Liver (tissue), 8 donors: ENCODE measurements at regions not wholly inside any gene's neighbourhood (a gene's known extent, or its start where the extent isn't known, plus 50 kb on each side); places are given as distances from the start of the nearest gene placed in this dataset.

Source experiments
- DNase-seq: peaks from one replicate; pipeline ENCODE4 v3.0.0-alpha.2; 2017; ENCODE audit warnings: low spot score
- H3K27ac ChIP-seq, 2 donors: one replicate each; pipeline ENCODE4 v1.7.0; 2013; ENCODE audit warnings: inconsistent platforms in 2 of 2, low read length in 2 of 2, control low read depth in 1 of 2, low read depth in 1 of 2, mild to moderate bottlenecking in 1 of 2
- H3K27me3 ChIP-seq, 4 donors: one replicate each; pipeline versions ENCODE4 v1.6.1 to v1.7.0; 2013; ENCODE audit warnings: low read length in 3 of 4, inconsistent platforms in 1 of 4, mild to moderate bottlenecking in 1 of 4, moderate library complexity in 1 of 4; ENCODE audit not compliant: control insufficient read depth in 4 of 4, insufficient read depth in 4 of 4
- H3K36me3 ChIP-seq, 4 donors: one replicate each; pipeline versions ENCODE4 v1.6.1 to v1.7.0; 2013; ENCODE audit warnings: low read length in 3 of 4, mild to moderate bottlenecking in 3 of 4, low read depth in 1 of 4, moderate library complexity in 1 of 4; ENCODE audit not compliant: control insufficient read depth in 4 of 4, insufficient read depth in 3 of 4
- H3K4me1 ChIP-seq, 4 donors: one replicate each; pipeline versions ENCODE4 v1.6.1 to v1.7.0; 2013; ENCODE audit warnings: low read length in 3 of 4, mild to moderate bottlenecking in 3 of 4, moderate library complexity in 1 of 4; ENCODE audit not compliant: control insufficient read depth in 4 of 4, insufficient read depth in 4 of 4
- H3K4me3 ChIP-seq, 3 donors: one replicate each; pipeline versions ENCODE4 v1.6.1 to v1.7.0; 2013; ENCODE audit warnings: low read length in 3 of 3, control low read depth in 1 of 3, low read depth in 1 of 3, mild to moderate bottlenecking in 1 of 3
- H3K9ac ChIP-seq, 2 donors: one replicate each; pipeline ENCODE4 v1.7.0; 2013; ENCODE audit warnings: low read length in 2 of 2, mild to moderate bottlenecking in 2 of 2, moderate library complexity in 2 of 2, control low read depth in 1 of 2, low read depth in 1 of 2
- H3K9me3 ChIP-seq, 4 donors: one replicate each; pipeline versions ENCODE4 v1.6.1 to v1.7.0; 2013; ENCODE audit warnings: low read length in 3 of 4; ENCODE audit not compliant: control insufficient read depth in 4 of 4
- EGR1 ChIP-seq, 2 donors: IDR thresholded peaks; 2 replicates each; pipeline ENCODE4 v1.6.1; 2016 to 2018; ENCODE audit warnings: antibody characterized with exemption in 2 of 2, low read depth in 2 of 2
- FOXA2 ChIP-seq: IDR thresholded peaks from 2 replicates; pipeline ENCODE4 v1.6.1; 2016; ENCODE audit warnings: antibody characterized with exemption
- GABPA ChIP-seq, 2 donors: IDR thresholded peaks in 1 of 2; conservative IDR thresholded peaks in 1 of 2; 2 replicates each; pipeline ENCODE4 v1.6.1; 2016; ENCODE audit warnings: antibody characterized with exemption in 2 of 2, mild to moderate bottlenecking in 1 of 2, moderate library complexity in 1 of 2
- HNF4A ChIP-seq, 2 donors: conservative IDR thresholded peaks; 2 replicates each; pipeline ENCODE4 v1.6.1; 2016; ENCODE audit warnings: antibody characterized with exemption in 2 of 2, mild to moderate bottlenecking in 2 of 2
- HNF4G ChIP-seq: IDR thresholded peaks from 2 replicates; pipeline ENCODE4 v1.6.1; 2016; ENCODE audit warnings: antibody characterized with exemption
- NR2F2 ChIP-seq: IDR thresholded peaks from 2 replicates; pipeline ENCODE4 v1.6.1; 2016; ENCODE audit warnings: antibody characterized with exemption
- RAD21 ChIP-seq, 2 donors: IDR thresholded peaks; 2 replicates each; pipeline ENCODE4 v1.6.1; 2016; ENCODE audit warnings: antibody characterized with exemption in 2 of 2, mild to moderate bottlenecking in 2 of 2
- SP1 ChIP-seq: IDR thresholded peaks from 2 replicates; pipeline ENCODE4 v1.6.1; 2018; ENCODE audit warnings: antibody characterized with exemption, mild to moderate bottlenecking
- TAF1 ChIP-seq: conservative IDR thresholded peaks from 2 replicates; pipeline ENCODE4 v1.6.1; 2016; ENCODE audit warnings: antibody characterized with exemption, mild to moderate bottlenecking
- YY1 ChIP-seq: IDR thresholded peaks from 2 replicates; pipeline ENCODE4 v1.6.1; 2016; ENCODE audit warnings: antibody characterized with exemption, mild to moderate bottlenecking
- WGBS: extraction: QIAGEN DNeasy Blood & Tissue Kit; methylation state at CpG from one replicate; pipeline ENCODE4 v1.1.7; 2013; 5-methylcytosine and 5-hydroxymethylcytosine counted together
- TF ChIP-seq, protein P1 (sequence below): IDR thresholded peaks from 2 replicates; pipeline ENCODE4 v1.6.1; 2016; ENCODE audit warnings: antibody characterized with exemption
- TF ChIP-seq, protein P2 (sequence below): fragments of 150-350 bp; IDR thresholded peaks from 2 replicates; pipeline ENCODE4 v1.5.1; 2017; ENCODE audit warnings: improper control_type of control experiment, low read depth, low read length; ENCODE audit not compliant: missing input control
- TF ChIP-seq, protein P3 (sequence below): IDR thresholded peaks from 2 replicates; pipeline ENCODE4 v1.6.1; 2016; ENCODE audit warnings: antibody characterized with exemption, mild to moderate bottlenecking
- TF ChIP-seq, protein P4 (sequence below): IDR thresholded peaks from 2 replicates; pipeline ENCODE4 v1.6.1; 2016; ENCODE audit warnings: antibody characterized with exemption
- donor health status: healthy.
- donor health status: healthy.
- donor health status: healthy.
- donor health status: healthy.
- donor health status: healthy.

DNA sequence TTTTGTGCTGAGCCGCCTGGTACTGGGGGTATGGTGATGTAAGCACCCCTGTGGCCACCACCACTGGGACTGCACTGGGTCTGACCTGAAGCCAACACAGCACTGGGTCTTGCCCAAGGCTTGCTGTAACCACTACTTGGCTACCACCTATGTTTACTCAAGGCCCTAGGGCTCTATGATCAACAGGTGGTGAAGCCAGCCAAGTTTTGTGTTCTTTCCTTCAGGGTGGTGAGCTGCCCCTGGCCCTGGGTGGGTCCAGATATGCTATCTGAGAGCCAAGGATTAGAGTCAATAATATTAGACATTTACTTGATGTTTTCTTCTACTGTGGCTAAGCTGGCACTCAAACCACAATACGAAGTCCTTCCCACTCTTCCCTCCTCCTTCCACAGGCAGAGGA, 55.1 kb upstream of the PAGE4 start:
- 94% methylated on average over 2 of the region's 2 CpGs for WGBS
- no peak for DNase-seq
- no peaks in the 10 kb centered on the region for H3K36me3 ChIP-seq
- no peak overlapping the region for H3K9ac ChIP-seq
- H3K27ac ChIP-seq: no peak overlapping the region
- no peak overlapping the region for H3K4me3 ChIP-seq
- no peaks in the 10 kb centered on the region for H3K4me1 ChIP-seq
- TF ChIP-seq EGR1 (IDR thresholded peaks at IDR 0.05; ENCODE audit: low read depth in 2 of 2) (no peak), HNF4G (no peak), FOXA2 (no peak), HNF4A (conservative IDR thresholded peaks at IDR 0.05) (no peak), GABPA (IDR thresholded peaks at IDR 0.05 in 1 of 2, conservative IDR thresholded peaks at IDR 0.05 in 1 of 2) (no peak), YY1 (no peak), TAF1 (no peak), SP1 (no peak)
- TF ChIP-seq, protein P1, sequence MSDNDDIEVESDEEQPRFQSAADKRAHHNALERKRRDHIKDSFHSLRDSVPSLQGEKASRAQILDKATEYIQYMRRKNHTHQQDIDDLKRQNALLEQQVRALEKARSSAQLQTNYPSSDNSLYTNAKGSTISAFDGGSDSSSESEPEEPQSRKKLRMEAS: no peak
- TF ChIP-seq, protein P2, sequence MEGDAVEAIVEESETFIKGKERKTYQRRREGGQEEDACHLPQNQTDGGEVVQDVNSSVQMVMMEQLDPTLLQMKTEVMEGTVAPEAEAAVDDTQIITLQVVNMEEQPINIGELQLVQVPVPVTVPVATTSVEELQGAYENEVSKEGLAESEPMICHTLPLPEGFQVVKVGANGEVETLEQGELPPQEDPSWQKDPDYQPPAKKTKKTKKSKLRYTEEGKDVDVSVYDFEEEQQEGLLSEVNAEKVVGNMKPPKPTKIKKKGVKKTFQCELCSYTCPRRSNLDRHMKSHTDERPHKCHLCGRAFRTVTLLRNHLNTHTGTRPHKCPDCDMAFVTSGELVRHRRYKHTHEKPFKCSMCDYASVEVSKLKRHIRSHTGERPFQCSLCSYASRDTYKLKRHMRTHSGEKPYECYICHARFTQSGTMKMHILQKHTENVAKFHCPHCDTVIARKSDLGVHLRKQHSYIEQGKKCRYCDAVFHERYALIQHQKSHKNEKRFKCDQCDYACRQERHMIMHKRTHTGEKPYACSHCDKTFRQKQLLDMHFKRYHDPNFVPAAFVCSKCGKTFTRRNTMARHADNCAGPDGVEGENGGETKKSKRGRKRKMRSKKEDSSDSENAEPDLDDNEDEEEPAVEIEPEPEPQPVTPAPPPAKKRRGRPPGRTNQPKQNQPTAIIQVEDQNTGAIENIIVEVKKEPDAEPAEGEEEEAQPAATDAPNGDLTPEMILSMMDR: no peak
- TF ChIP-seq, protein P3, sequence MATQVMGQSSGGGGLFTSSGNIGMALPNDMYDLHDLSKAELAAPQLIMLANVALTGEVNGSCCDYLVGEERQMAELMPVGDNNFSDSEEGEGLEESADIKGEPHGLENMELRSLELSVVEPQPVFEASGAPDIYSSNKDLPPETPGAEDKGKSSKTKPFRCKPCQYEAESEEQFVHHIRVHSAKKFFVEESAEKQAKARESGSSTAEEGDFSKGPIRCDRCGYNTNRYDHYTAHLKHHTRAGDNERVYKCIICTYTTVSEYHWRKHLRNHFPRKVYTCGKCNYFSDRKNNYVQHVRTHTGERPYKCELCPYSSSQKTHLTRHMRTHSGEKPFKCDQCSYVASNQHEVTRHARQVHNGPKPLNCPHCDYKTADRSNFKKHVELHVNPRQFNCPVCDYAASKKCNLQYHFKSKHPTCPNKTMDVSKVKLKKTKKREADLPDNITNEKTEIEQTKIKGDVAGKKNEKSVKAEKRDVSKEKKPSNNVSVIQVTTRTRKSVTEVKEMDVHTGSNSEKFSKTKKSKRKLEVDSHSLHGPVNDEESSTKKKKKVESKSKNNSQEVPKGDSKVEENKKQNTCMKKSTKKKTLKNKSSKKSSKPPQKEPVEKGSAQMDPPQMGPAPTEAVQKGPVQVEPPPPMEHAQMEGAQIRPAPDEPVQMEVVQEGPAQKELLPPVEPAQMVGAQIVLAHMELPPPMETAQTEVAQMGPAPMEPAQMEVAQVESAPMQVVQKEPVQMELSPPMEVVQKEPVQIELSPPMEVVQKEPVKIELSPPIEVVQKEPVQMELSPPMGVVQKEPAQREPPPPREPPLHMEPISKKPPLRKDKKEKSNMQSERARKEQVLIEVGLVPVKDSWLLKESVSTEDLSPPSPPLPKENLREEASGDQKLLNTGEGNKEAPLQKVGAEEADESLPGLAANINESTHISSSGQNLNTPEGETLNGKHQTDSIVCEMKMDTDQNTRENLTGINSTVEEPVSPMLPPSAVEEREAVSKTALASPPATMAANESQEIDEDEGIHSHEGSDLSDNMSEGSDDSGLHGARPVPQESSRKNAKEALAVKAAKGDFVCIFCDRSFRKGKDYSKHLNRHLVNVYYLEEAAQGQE: no peak
- TF ChIP-seq, protein P4, sequence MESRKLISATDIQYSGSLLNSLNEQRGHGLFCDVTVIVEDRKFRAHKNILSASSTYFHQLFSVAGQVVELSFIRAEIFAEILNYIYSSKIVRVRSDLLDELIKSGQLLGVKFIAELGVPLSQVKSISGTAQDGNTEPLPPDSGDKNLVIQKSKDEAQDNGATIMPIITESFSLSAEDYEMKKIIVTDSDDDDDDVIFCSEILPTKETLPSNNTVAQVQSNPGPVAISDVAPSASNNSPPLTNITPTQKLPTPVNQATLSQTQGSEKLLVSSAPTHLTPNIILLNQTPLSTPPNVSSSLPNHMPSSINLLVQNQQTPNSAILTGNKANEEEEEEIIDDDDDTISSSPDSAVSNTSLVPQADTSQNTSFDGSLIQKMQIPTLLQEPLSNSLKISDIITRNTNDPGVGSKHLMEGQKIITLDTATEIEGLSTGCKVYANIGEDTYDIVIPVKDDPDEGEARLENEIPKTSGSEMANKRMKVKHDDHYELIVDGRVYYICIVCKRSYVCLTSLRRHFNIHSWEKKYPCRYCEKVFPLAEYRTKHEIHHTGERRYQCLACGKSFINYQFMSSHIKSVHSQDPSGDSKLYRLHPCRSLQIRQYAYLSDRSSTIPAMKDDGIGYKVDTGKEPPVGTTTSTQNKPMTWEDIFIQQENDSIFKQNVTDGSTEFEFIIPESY: no peak
- no peaks in the 10 kb centered on the region for H3K9me3 ChIP-seq
- H3K27me3 ChIP-seq: no peaks in the 10 kb centered on the region

DNA sequence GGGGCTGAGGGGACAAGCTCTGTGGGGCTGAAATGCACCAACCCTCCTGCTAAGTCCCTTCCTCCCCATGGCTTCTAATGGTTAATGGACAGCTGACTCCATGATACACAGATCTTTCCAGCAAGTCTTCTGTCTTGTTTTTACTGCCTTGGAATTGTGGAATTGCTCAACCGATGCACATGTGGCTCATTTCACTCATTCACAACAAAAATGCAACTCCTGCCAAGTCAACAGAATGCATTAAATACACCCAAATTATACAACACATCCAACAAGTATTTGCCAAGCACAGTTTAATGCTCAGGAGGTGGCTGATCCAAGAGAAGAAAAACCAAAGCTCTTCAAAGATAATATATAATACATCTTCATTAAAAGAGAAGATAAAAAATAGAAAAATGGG, 61.9 kb upstream of the PAGE4 start:
- Histone ChIP-seq H3K27ac (no peak overlapping the region), H3K9me3 (no peaks in the 10 kb centered on the region), H3K4me1 (no peaks in the 10 kb centered on the region), H3K4me3 (no peak overlapping the region), H3K9ac (no peak overlapping the region), H3K27me3 (peaks cover 0 to 2% (median 0%) of the 10 kb centered on the region in 4 donors), H3K36me3 (no peaks in the 10 kb centered on the region)
- WGBS: 67% methylated on average over 1 of the region's 1 CpG
- DNase-seq: no peak
- TF ChIP-seq RAD21 (IDR thresholded peaks at IDR 0.05): no peak
- no peak for TF ChIP-seq EGR1 (IDR thresholded peaks at IDR 0.05; ENCODE audit: low read depth in 2 of 2)
- no peak for TF ChIP-seq TAF1
- no peak for TF ChIP-seq SP1
- TF ChIP-seq NR2F2: no peak
